H1 (cell line): ENCODE measurements at regions not wholly inside any gene's neighbourhood (a gene's known extent, or its start where the extent isn't known, plus 50 kb on each side); places are given as distances from the start of the nearest gene placed in this dataset.

ENCODE experiments used
- CTCF ChIA-PET: fragments of 300-600 bp; sonication (Branson Sonifier 250); formaldehyde crosslinking; loops from one replicate; lab custom pipeline; 2021; ENCODE audit not compliant: partially characterized antibody; lab: Charles Lee
- POLR2A ChIA-PET: fragments of 300-600 bp; sonication (Branson Sonifier 250); formaldehyde crosslinking; loops from one replicate; lab custom pipeline; 2021; ENCODE audit warnings: inconsistent platforms; ENCODE audit not compliant: partially characterized antibody; lab: Charles Lee
- DNase-seq, 2 experiments: peaks; one replicate each; pipeline versions ENCODE4 v3.0.0 to v3.0.0-alpha.2; 2010 to 2022; ENCODE audit warnings: low spot score in 2 of 2, low read depth in 1 of 2, mixed read lengths in 1 of 2
- FAIRE-seq: peaks from 2 replicates; lab custom pipeline; 2011; peaks lifted over from hg19 to GRCh38; lab: Jason Lieb, UNC
- H2AFZ ChIP-seq: 2 replicates; pipeline ENCODE4 v1.8.1; 2012; ENCODE audit warnings: low read length, inconsistent platforms
- H2AK5ac ChIP-seq: 2 replicates; pipeline ENCODE4 v1.6.1; 2013; ENCODE audit warnings: low read depth, low read length
- H2BK120ac ChIP-seq: replicated peaks from 2 replicates; pipeline ENCODE3; 2013; ENCODE audit warnings: low read depth, low read length, inconsistent platforms
- H2BK12ac ChIP-seq: 2 replicates; pipeline ENCODE4 v1.6.1; 2013; ENCODE audit warnings: low read depth, low read length
- H2BK15ac ChIP-seq: 2 replicates; pipeline ENCODE4 v1.6.1; 2013; ENCODE audit warnings: low read length
- H2BK20ac ChIP-seq: 2 replicates; pipeline ENCODE4 v1.6.1; 2013; ENCODE audit warnings: low read length
- H2BK5ac ChIP-seq: 2 replicates; pipeline ENCODE4 v1.6.1; 2013; ENCODE audit warnings: low read depth, low read length
- H3K14ac ChIP-seq: 2 replicates; pipeline ENCODE4 v1.6.1; 2013; ENCODE audit warnings: inconsistent platforms; ENCODE audit not compliant: insufficient read length
- H3K18ac ChIP-seq: 2 replicates; pipeline ENCODE4 v1.6.1; 2013; ENCODE audit warnings: low read length; ENCODE audit errors: extremely low read depth
- H3K23ac ChIP-seq: 2 replicates; pipeline ENCODE4 v1.6.1; 2013; ENCODE audit warnings: inconsistent platforms; ENCODE audit not compliant: insufficient read length
- H3K23me2 ChIP-seq: 2 replicates; pipeline ENCODE4 v1.6.1; 2013; ENCODE audit warnings: low read depth, low read length
- H3K27ac ChIP-seq: 2 replicates; pipeline ENCODE4 v1.6.1; 2011; ENCODE audit warnings: low read depth, low read length, inconsistent platforms
- H3K27me3 ChIP-seq, 4 experiments: replicated peaks in 1 of 4; 1 replicate in 1 of 4; 2 replicates in 3 of 4; pipeline versions ENCODE4 v1.6.1 to v1.8.1; 2011 to 2013; ENCODE audit warnings: low read length in 3 of 4, mild to moderate bottlenecking in 3 of 4, inconsistent platforms in 2 of 4, mixed read lengths in 2 of 4, moderate library complexity in 1 of 4; ENCODE audit not compliant: control insufficient read depth in 3 of 4, insufficient read depth in 3 of 4; ENCODE audit errors: extremely low read depth in 1 of 4
- H3K36me3 ChIP-seq, 4 experiments: 2 replicates each; pipeline versions ENCODE4 v1.6.1 to v1.8.1; 2011 to 2013; ENCODE audit warnings: mild to moderate bottlenecking in 4 of 4, low read length in 3 of 4, moderate library complexity in 2 of 4, control low read depth in 1 of 4, inconsistent platforms in 1 of 4; ENCODE audit not compliant: insufficient read depth in 4 of 4, control insufficient read depth in 2 of 4
- H3K4ac ChIP-seq: replicated peaks from 2 replicates; pipeline ENCODE3; 2013; ENCODE audit warnings: low read length, low read depth, mixed read lengths, inconsistent platforms; ENCODE audit not compliant: insufficient read length
- H3K4me1 ChIP-seq, 4 experiments: replicated peaks in 1 of 4; 1 replicate in 1 of 4; 2 replicates in 3 of 4; pipeline versions ENCODE4 v1.6.1 to v1.8.1; 2011 to 2013; ENCODE audit warnings: low read length in 3 of 4, inconsistent platforms in 2 of 4, mixed read lengths in 1 of 4; ENCODE audit not compliant: insufficient read depth in 4 of 4, control insufficient read depth in 3 of 4
- H3K4me2 ChIP-seq, 2 experiments: 2 replicates each; pipeline versions ENCODE4 v1.6.1 to v1.8.1; 2011 to 2013; ENCODE audit warnings: low read depth in 2 of 2, low read length in 2 of 2, control low read depth in 1 of 2, inconsistent platforms in 1 of 2, mild to moderate bottlenecking in 1 of 2; ENCODE audit not compliant: insufficient read depth in 1 of 2
- H3K4me3 ChIP-seq, 4 experiments: fragments of 200-600, 300-600 bp in 1 of 4; sonication (generic), shearing (Covaris generic), sonication (Bioruptor Twin) in 1 of 4; 2 replicates each; pipeline versions ENCODE4 v1.5.1 to v1.8.1; 2011 to 2016; ENCODE audit warnings: low read length in 4 of 4, low read depth in 3 of 4, control low read depth in 2 of 4, inconsistent platforms in 2 of 4, mild to moderate bottlenecking in 2 of 4, mixed read lengths in 1 of 4, moderate library complexity in 1 of 4; ENCODE audit not compliant: insufficient read depth in 2 of 4; ENCODE audit errors: extremely low read depth in 1 of 4
- H3K56ac ChIP-seq: replicated peaks from 2 replicates; pipeline ENCODE3; 2013; ENCODE audit warnings: low read depth, mild to moderate bottlenecking, mixed read lengths, low read length, inconsistent platforms; ENCODE audit not compliant: insufficient read length
- H3K79me1 ChIP-seq: 2 replicates; pipeline ENCODE4 v1.6.1; 2013; ENCODE audit warnings: low read depth, low read length, control low read depth
- H3K79me2 ChIP-seq, 2 experiments: 2 replicates each; pipeline versions ENCODE4 v1.6.1 to v1.8.1; 2012 to 2013; ENCODE audit warnings: low read length in 2 of 2, mild to moderate bottlenecking in 2 of 2, inconsistent platforms in 1 of 2; ENCODE audit not compliant: insufficient read depth in 2 of 2, control insufficient read depth in 1 of 2
- H3K9ac ChIP-seq, 4 experiments: replicated peaks in 1 of 4; 1 replicate in 1 of 4; 2 replicates in 3 of 4; pipeline versions ENCODE4 v1.6.1 to v1.8.1; 2011 to 2013; ENCODE audit warnings: low read depth in 3 of 4, low read length in 3 of 4, control low read depth in 2 of 4, mild to moderate bottlenecking in 2 of 4, moderate library complexity in 2 of 4, inconsistent platforms in 1 of 4; ENCODE audit errors: extremely low read depth in 1 of 4
- H3K9me3 ChIP-seq, 2 experiments: 2 replicates each; pipeline versions ENCODE4 v1.6.1 to v1.8.1; 2012 to 2013; ENCODE audit warnings: mild to moderate bottlenecking in 2 of 2, moderate library complexity in 2 of 2, control low read depth in 1 of 2, inconsistent platforms in 1 of 2, low read depth in 1 of 2, low read length in 1 of 2, mixed read lengths in 1 of 2; ENCODE audit not compliant: insufficient read depth in 2 of 2
- H4K20me1 ChIP-seq, 2 experiments: replicated peaks in 1 of 2; 2 replicates each; pipeline versions ENCODE3 to v1.8.1; 2011 to 2013; ENCODE audit warnings: inconsistent platforms in 2 of 2, low read length in 2 of 2, mild to moderate bottlenecking in 1 of 2; ENCODE audit not compliant: insufficient read depth in 2 of 2, control insufficient read depth in 1 of 2
- H4K5ac ChIP-seq: 2 replicates; pipeline ENCODE4 v1.6.1; 2013; ENCODE audit warnings: low read length, low read depth, mixed read lengths, inconsistent platforms; ENCODE audit not compliant: insufficient read length
- H4K8ac ChIP-seq: 2 replicates; pipeline ENCODE4 v1.8.0; 2013; ENCODE audit warnings: mild to moderate bottlenecking, moderate library complexity, low read length, inconsistent platforms; ENCODE audit not compliant: insufficient read depth; ENCODE audit errors: extremely low read depth
- H4K91ac ChIP-seq: replicated peaks from 2 replicates; pipeline ENCODE3; 2013; ENCODE audit warnings: low read length, mixed read lengths, inconsistent platforms; ENCODE audit not compliant: insufficient read length
- BCL11A ChIP-seq, 2 experiments: IDR thresholded peaks; one replicate each; pipeline ENCODE4 v1.6.1; 2011; ENCODE audit warnings: low read depth in 2 of 2, low read length in 2 of 2, mild to moderate bottlenecking in 2 of 2
- CBX8 ChIP-seq: fragments of 300-800, 300-1000 bp; sonication (generic); IDR thresholded peaks from 2 replicates; pipeline ENCODE4 v1.7.1; 2016; ENCODE audit warnings: low read depth, low read length, borderline replicate concordance
- CEBPB ChIP-seq: IDR thresholded peaks from 2 replicates; pipeline ENCODE4 v1.6.1; 2012; ENCODE audit warnings: low read depth, low read length
- EP300 ChIP-seq, 2 experiments: IDR thresholded peaks; 1 replicate in 1 of 2; 2 replicates in 1 of 2; pipeline ENCODE4 v1.6.1; 2011 to 2012; ENCODE audit warnings: low read depth in 2 of 2, low read length in 2 of 2, mild to moderate bottlenecking in 2 of 2, borderline replicate concordance in 1 of 2, inconsistent platforms in 1 of 2, moderate library complexity in 1 of 2
- EZH2 ChIP-seq: fragments of 200-600 bp; sonication (generic); IDR thresholded peaks from 2 replicates; pipeline ENCODE4 v1.7.1; 2012; ENCODE audit warnings: low read depth, mild to moderate bottlenecking, moderate library complexity, low read length, inconsistent platforms; ENCODE audit not compliant: severe bottlenecking
- JUN ChIP-seq: IDR thresholded peaks from 2 replicates; pipeline ENCODE4 v1.6.1; 2011; ENCODE audit warnings: low read depth, mild to moderate bottlenecking, improper control_type of control experiment, low read length
- JUND ChIP-seq: IDR thresholded peaks from 2 replicates; pipeline ENCODE4 v1.6.1; 2011; ENCODE audit warnings: mild to moderate bottlenecking, improper control_type of control experiment, low read length
- NANOG ChIP-seq: IDR thresholded peaks from 2 replicates; pipeline ENCODE4 v1.6.1; 2011; ENCODE audit warnings: low read length, low read depth, mild to moderate bottlenecking, inconsistent platforms; ENCODE audit not compliant: insufficient read depth, poor library complexity, severe bottlenecking
- POU5F1 ChIP-seq: IDR thresholded peaks from 2 replicates; pipeline ENCODE4 v1.6.1; 2011; ENCODE audit warnings: low read depth, mild to moderate bottlenecking, low read length, moderate library complexity
- RBBP5 ChIP-seq: IDR thresholded peaks from 2 replicates; pipeline ENCODE4 v1.7.1; 2012; ENCODE audit warnings: low read depth, mild to moderate bottlenecking, inconsistent platforms, low read length, moderate library complexity, borderline replicate concordance
- RXRA ChIP-seq: IDR thresholded peaks from 2 replicates; pipeline ENCODE4 v1.6.1; 2011; ENCODE audit warnings: low read depth, mild to moderate bottlenecking, low read length, moderate library complexity; ENCODE audit not compliant: insufficient read depth
- SP1 ChIP-seq: IDR thresholded peaks from 2 replicates; pipeline ENCODE4 v1.6.1; 2011; ENCODE audit warnings: low read depth, low read length
- TAF1 ChIP-seq: IDR thresholded peaks from 2 replicates; pipeline ENCODE4 v1.6.1; 2011; ENCODE audit warnings: mild to moderate bottlenecking, low read depth, low read length
- TEAD4 ChIP-seq: IDR thresholded peaks from 2 replicates; pipeline ENCODE4 v1.6.1; 2012; ENCODE audit warnings: low read depth, low read length, inconsistent platforms, mixed read lengths
- ZNF274 ChIP-seq: IDR thresholded peaks from 2 replicates; pipeline ENCODE4 v1.7.0; 2012; ENCODE audit warnings: low read length, borderline replicate concordance; ENCODE audit errors: extremely low read depth

DNA sequence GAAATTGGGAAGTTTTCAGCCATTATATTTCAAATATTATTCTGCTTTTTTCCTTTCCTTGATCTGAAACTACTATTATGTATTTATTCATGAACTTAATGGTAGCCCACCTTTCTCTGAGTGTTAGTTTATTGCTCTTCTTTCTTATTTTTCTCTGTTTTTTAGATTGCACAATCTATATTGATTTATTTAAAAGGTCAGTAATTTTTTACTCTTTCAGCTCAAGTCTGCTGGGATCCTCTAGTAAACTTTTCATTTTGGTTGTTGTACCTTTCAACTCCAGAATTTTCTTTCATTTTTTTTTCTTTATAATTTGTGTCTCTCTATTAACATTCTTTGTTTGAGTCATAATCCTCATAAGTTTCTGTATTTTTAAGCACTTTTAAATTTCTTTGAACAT is 529.4 kb upstream of the POT1 start:
- Histone ChIP-seq H3K4me3 (no peak overlapping the region), H2AK5ac (no peak overlapping the region), H3K4me2 (no peak overlapping the region), H2BK15ac (no peak overlapping the region), H4K5ac (no peak overlapping the region), H3K4me1 (no peaks in the 10 kb centered on the region), H2BK5ac (no peak overlapping the region), H3K9ac (no peak overlapping the region), H3K14ac (no peak overlapping the region), H4K91ac (no peak overlapping the region), H3K56ac (no peak overlapping the region), H3K27ac (no peak overlapping the region), H2BK12ac (no peak overlapping the region), H2BK20ac (no peak overlapping the region), H3K79me2 (no peaks in the 10 kb centered on the region), H3K79me1 (no peaks in the 10 kb centered on the region), H3K18ac (no peak overlapping the region), H3K23ac (no peak overlapping the region), H3K9me3 (no peaks in the 10 kb centered on the region; a peak in 1 of 4 replicates), H3K4ac (no peak overlapping the region)
- ChIA-PET POLR2A (no interaction called here), CTCF (no interaction called here)
- no peak for DNase-seq
- FAIRE-seq = no peak
- no peak for TF ChIP-seq JUN
- no peak for TF ChIP-seq BCL11A (IDR thresholded peaks at IDR 0.05; ENCODE audit: low read depth in 2 of 2, low read length in 2 of 2)
- TF ChIP-seq EZH2 = no peak
- no peak for TF ChIP-seq JUND
- no peak for TF ChIP-seq SP1
- TF ChIP-seq RXRA = no peak
- no peak for TF ChIP-seq NANOG
- TF ChIP-seq CBX8 = no peak
- TF ChIP-seq CEBPB = no peak
- no peak for TF ChIP-seq ZNF274
- no peak for TF ChIP-seq POU5F1
- TF ChIP-seq TAF1 = no peak
- TF ChIP-seq RBBP5 = no peak
- no peak for TF ChIP-seq EP300 (IDR thresholded peaks at IDR 0.05; ENCODE audit: borderline replicate concordance in 1 of 2, low read depth in 2 of 2, low read length in 2 of 2)
- TF ChIP-seq TEAD4 = no peak
- TF ChIP-seq, all 59 proteins: peak for 0
- H3K27me3 ChIP-seq = peaks cover 0 to 1% (median 0%) of the 10 kb centered on the region in 4 experiments; a peak in 1 of 7 replicates
- no peak overlapping the region for H4K8ac ChIP-seq
- no peaks in the 10 kb centered on the region for H3K36me3 ChIP-seq
- H2AFZ ChIP-seq = no peak overlapping the region
- H2BK120ac ChIP-seq = no peak overlapping the region
- no peaks in the 10 kb centered on the region for H3K23me2 ChIP-seq
- no peaks in the 10 kb centered on the region for H4K20me1 ChIP-seq
